Transverse colon (tissue), 4 donors: ENCODE measurements at regions not wholly inside any gene's neighbourhood (a gene's known extent, or its start where the extent isn't known, plus 50 kb on each side); places are given as distances from the start of the nearest gene placed in this dataset.

Experiments used
- DNase-seq: peaks from one replicate; pipeline ENCODE4 v3.0.0-alpha.2; 2019
- H3K27ac ChIP-seq, 4 donors: fragments of 200-600 bp; sonication (generic); 2 replicates each; pipeline ENCODE4 v1.5.1; 2016 to 2018; ENCODE audit warnings: inconsistent platforms in 4 of 4
- H3K27me3 ChIP-seq: fragments of 200-600 bp; sonication (generic); 2 replicates; pipeline ENCODE4 v1.5.1; 2017; ENCODE audit warnings: inconsistent platforms
- H3K36me3 ChIP-seq, 4 donors: fragments of 200-600 bp; sonication (generic); 2 replicates each; pipeline ENCODE4 v1.5.1; 2017 to 2019; ENCODE audit warnings: inconsistent platforms in 4 of 4
- H3K4me1 ChIP-seq, 4 donors: fragments of 200-600 bp; sonication (generic); 2 replicates each; pipeline ENCODE4 v1.5.1; 2017 to 2020; ENCODE audit warnings: inconsistent platforms in 4 of 4
- H3K4me3 ChIP-seq, 4 donors: fragments of 200-600 bp; sonication (generic); 1 replicate in 1 of 4; 2 replicates in 3 of 4; pipeline versions ENCODE4 v1.5.1 to v1.6.1; 2017 to 2019; ENCODE audit warnings: inconsistent platforms in 4 of 4
- H3K9me3 ChIP-seq, 2 donors: fragments of 200-600 bp; sonication (generic); 2 replicates each; pipeline ENCODE4 v1.5.1; 2017 to 2019; ENCODE audit warnings: inconsistent platforms in 2 of 2
- EP300 ChIP-seq: sonication (generic); formaldehyde crosslinking; IDR thresholded peaks from one replicate; pipeline ENCODE4 v1.6.1; 2017; ENCODE audit warnings: antibody characterized with exemption, low read depth
- POLR2A ChIP-seq: fragments of 450-650 bp; IDR thresholded peaks from one replicate; pipeline ENCODE4 v1.6.1; 2016; ENCODE audit warnings: antibody characterized with exemption, mild to moderate bottlenecking, moderate library complexity
- POLR2AphosphoS5 ChIP-seq, 3 donors: sonication (generic); formaldehyde crosslinking; IDR thresholded peaks; one replicate each; pipeline ENCODE4 v1.6.1; 2016; ENCODE audit warnings: antibody characterized with exemption in 3 of 3
- WGBS, 2 donors: methylation state at CpG; one replicate each; pipeline ENCODE4 v1.1.5; 2018; ENCODE audit warnings: low coverage in 1 of 2; 5-methylcytosine and 5-hydroxymethylcytosine counted together
- in situ Hi-C, 4 donors: fragments of 200-750 bp; cut with MboI; loops; one replicate each; pipeline versions ENCODE4 v1.15.0 to v1.15.1; 2017; ENCODE audit warnings: low sequenced_read_pairs in 3 of 4, low pct_ligation_motif_present in 1 of 4, low pct_unique_long_range_greater_than_20kb in 1 of 4
- intact Hi-C: fragments of 100-400 bp; cut with DNase I; formaldehyde crosslinking; loops from one replicate; pipeline ENCODE4 v1.15.1; 2023; ENCODE audit warnings: low total_unique reads
- TF ChIP-seq, protein P1 (sequence below), 5 experiments: fragments of 200-600 bp in 3 of 5; fragments of 450-650 bp in 2 of 5; sonication (generic) in 3 of 5; IDR thresholded peaks; 1 replicate in 2 of 5; 2 replicates in 3 of 5; pipeline ENCODE4 v1.5.1; 2016 to 2017; ENCODE audit warnings: antibody characterized with exemption in 5 of 5, inconsistent platforms in 3 of 5, mild to moderate bottlenecking in 2 of 5, moderate library complexity in 1 of 5

- no peaks in the 10 kb centered on the region for H3K9me3 ChIP-seq
- 54% methylated on average over 1 of the region's 1 CpG; no CpG with 5 or more reads in 1 of the 2 donors for WGBS, 2 donors
- no peaks in the 10 kb centered on the region for H3K27me3 ChIP-seq
- H3K27ac ChIP-seq = no peak overlapping the region
- no peaks in the 10 kb centered on the region for H3K36me3 ChIP-seq
- no peak for DNase-seq
- intact Hi-C loops = no loop called here
- no peak for TF ChIP-seq POLR2AphosphoS5 (IDR thresholded peaks at IDR 0.05)
- TF ChIP-seq, protein P1, sequence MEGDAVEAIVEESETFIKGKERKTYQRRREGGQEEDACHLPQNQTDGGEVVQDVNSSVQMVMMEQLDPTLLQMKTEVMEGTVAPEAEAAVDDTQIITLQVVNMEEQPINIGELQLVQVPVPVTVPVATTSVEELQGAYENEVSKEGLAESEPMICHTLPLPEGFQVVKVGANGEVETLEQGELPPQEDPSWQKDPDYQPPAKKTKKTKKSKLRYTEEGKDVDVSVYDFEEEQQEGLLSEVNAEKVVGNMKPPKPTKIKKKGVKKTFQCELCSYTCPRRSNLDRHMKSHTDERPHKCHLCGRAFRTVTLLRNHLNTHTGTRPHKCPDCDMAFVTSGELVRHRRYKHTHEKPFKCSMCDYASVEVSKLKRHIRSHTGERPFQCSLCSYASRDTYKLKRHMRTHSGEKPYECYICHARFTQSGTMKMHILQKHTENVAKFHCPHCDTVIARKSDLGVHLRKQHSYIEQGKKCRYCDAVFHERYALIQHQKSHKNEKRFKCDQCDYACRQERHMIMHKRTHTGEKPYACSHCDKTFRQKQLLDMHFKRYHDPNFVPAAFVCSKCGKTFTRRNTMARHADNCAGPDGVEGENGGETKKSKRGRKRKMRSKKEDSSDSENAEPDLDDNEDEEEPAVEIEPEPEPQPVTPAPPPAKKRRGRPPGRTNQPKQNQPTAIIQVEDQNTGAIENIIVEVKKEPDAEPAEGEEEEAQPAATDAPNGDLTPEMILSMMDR (IDR thresholded peaks at IDR 0.05) = no peak
- no peak for TF ChIP-seq EP300
- no peak for TF ChIP-seq POLR2A
- H3K4me3 ChIP-seq = no peak overlapping the region
- H3K4me1 ChIP-seq = no peaks in the 10 kb centered on the region
- in situ Hi-C loops = loop anchor here in 1 of 4 donors (25.0 kb wide), 1 partner anchor 968 kb away; no protein-coding TSS in a partner anchor
Measured at GRCh38 chr14:37894463-37894862, 299.0 kb downstream of the TTC6 start.

DNA sequence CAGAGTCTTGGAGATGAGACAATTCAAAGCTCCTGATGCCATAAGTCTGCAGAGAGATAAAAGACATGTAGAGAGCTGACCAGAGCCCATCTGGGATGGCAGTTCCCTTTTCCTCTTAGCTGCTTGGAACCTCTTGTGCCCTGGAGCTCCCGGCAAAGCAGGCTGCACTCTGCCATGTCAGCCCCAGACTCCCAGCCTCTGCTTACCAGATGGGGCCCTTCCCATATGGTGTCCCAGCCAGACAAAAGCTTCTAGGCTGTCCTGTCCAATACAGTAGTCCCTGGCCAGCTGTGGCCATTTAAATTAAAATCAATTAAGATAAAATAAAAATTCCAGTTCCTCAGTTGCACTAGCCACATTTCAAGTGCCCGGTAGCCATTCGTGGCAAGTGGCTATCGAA is 303.9 kb downstream of the TTC6 start:
- intact Hi-C loops = no loop called here
- H3K36me3 ChIP-seq = no peaks in the 10 kb centered on the region
- H3K4me3 ChIP-seq = no peak overlapping the region
- 92 to 94% methylated on average over 3 to 4 of the region's 4 CpGs for WGBS, 2 donors
- in situ Hi-C loops = loop anchor here in 1 of 4 donors (25.0 kb wide), 1 partner anchor 963 kb away; no protein-coding TSS in a partner anchor
- H3K27me3 ChIP-seq = peaks cover 4% of the 10 kb centered on the region
- no peak for TF ChIP-seq POLR2A
- TF ChIP-seq EP300 = no peak
- TF ChIP-seq, protein P1 (IDR thresholded peaks at IDR 0.05) = no peak
- no peak for TF ChIP-seq POLR2AphosphoS5 (IDR thresholded peaks at IDR 0.05)
- no peak overlapping the region for H3K27ac ChIP-seq
- DNase-seq = no peak
- no peaks in the 10 kb centered on the region for H3K9me3 ChIP-seq
- no peaks in the 10 kb centered on the region for H3K4me1 ChIP-seq

DNA sequence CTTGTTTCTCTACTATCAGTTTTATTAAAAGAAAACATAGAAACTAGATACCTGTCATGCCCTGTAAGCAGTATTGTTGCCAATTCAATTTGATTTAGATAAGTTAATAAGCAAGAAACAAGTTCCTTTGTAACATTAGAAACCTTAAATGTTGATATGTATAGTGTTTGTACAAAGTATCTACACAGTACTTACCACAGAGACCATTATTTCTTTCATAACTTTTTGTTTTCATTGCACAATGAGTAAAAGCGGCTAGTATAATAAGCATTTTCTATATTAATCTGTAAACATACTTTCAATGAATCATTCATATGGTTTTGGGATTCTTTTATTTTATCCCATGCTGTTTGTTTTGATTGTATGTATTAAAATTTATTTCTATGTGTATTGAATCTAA is 305.1 kb downstream of the TTC6 start:
- intact Hi-C loops (no loop called here), in situ Hi-C loops (no loop called here)
- DNase-seq = no peak
- peaks cover 4% of the 10 kb centered on the region for H3K27me3 ChIP-seq
- no peaks in the 10 kb centered on the region for H3K4me1 ChIP-seq
- H3K9me3 ChIP-seq = no peaks in the 10 kb centered on the region
- no peak overlapping the region for H3K27ac ChIP-seq
- 84 to 88% methylated on average over 1 of the region's 1 CpG for WGBS, 2 donors
- no peaks in the 10 kb centered on the region for H3K36me3 ChIP-seq
- no peak overlapping the region for H3K4me3 ChIP-seq
- TF ChIP-seq, protein P1 (IDR thresholded peaks at IDR 0.05) = no peak
- TF ChIP-seq EP300 (no peak), POLR2A (no peak), POLR2AphosphoS5 (IDR thresholded peaks at IDR 0.05) (no peak)

DNA sequence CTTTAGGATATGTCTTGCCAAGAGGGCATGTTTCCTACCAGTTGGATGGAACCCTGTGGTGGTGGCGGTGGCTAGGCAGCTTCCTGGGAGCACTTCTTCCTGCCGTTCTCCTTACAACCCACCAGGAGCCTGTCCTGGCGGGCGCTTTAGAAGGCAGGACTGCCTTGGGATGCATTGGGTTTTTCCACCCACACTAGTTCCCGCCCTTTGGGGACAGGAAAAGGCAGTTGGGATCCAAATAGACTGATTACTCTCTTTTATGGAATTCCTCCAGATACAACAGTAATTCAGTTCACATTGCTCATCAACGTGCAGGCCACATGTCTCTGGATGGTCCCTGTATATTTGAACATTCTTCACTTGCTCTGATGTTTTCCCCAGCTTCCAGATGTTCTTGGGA is 305.7 kb upstream of the SSTR1 start:
- TF ChIP-seq EP300 (no peak), POLR2AphosphoS5 (IDR thresholded peaks at IDR 0.05) (no peak), POLR2A (no peak)
- TF ChIP-seq, protein P1 (IDR thresholded peaks at IDR 0.05) = no peak
- WGBS, 2 donors = 0 to 71% methylated on average over 1 to 6 of the region's 6 CpGs
- Histone ChIP-seq H3K36me3 (no peaks in the 10 kb centered on the region), H3K27ac (no peak overlapping the region), H3K27me3 (peaks cover 4% of the 10 kb centered on the region), H3K4me3 (no peak overlapping the region), H3K9me3 (no peaks in the 10 kb centered on the region), H3K4me1 (no peaks in the 10 kb centered on the region)
- DNase-seq = no peak
- in situ Hi-C loops (no loop called here), intact Hi-C loops (no loop called here)
